ENCODE measurements at regions not wholly inside any gene's neighbourhood (a gene's known extent, or its start where the extent isn't known, plus 50 kb on each side); places are given as distances from the start of the nearest gene placed in this dataset.

- DNase-seq (ENCODE audit: low read depth), result no peak
These were observed 547.3 kb upstream of the B3GALT2 start for GRCh38 chr1:193733674-193734073.

GRCh38 chr1:193730017-193730416 lies 543.6 kb upstream of the B3GALT2 start:
- peak; percentile 90 for DNase-seq (ENCODE audit: low read depth)

- peak; percentile 38 for DNase-seq (ENCODE audit: low read depth)
These were observed 543.0 kb upstream of the B3GALT2 start for GRCh38 chr1:193729429-193729828.

GRCh38 chr1:193727850-193728249 lies 541.4 kb upstream of the B3GALT2 start:
- no peak for DNase-seq (ENCODE audit: low read depth)

GRCh38 chr1:193726722-193727121 lies 540.3 kb upstream of the B3GALT2 start:
- peak; percentile 56 for DNase-seq (ENCODE audit: low read depth)

- no peak for DNase-seq (ENCODE audit: low read depth)
These were observed 526.0 kb upstream of the B3GALT2 start for GRCh38 chr1:193712392-193712791.

GRCh38 chr1:193709607-193710006 lies 523.2 kb upstream of the B3GALT2 start:
- peak; percentile 10 for DNase-seq (ENCODE audit: low read depth)

GRCh38 chr1:193707271-193708021 lies 521.0 kb upstream of the B3GALT2 start:
- DNase-seq (ENCODE audit: low read depth), result peak; percentile 81

- peak; percentile 54 for DNase-seq (ENCODE audit: low read depth)
These were observed 520.4 kb upstream of the B3GALT2 start for GRCh38 chr1:193706766-193707165.

GRCh38 chr1:193705554-193705981 lies 519.2 kb upstream of the B3GALT2 start:
- DNase-seq (ENCODE audit: low read depth), result peak; percentile 53

- no peak for DNase-seq (ENCODE audit: low read depth)
These were observed 517.2 kb upstream of the B3GALT2 start for GRCh38 chr1:193703655-193704054.

GRCh38 chr1:193703121-193703520 lies 516.7 kb upstream of the B3GALT2 start:
- peak; percentile 24 for DNase-seq (ENCODE audit: low read depth)

- no peak for DNase-seq (ENCODE audit: low read depth)
These were observed 515.3 kb upstream of the B3GALT2 start for GRCh38 chr1:193701759-193702158.

GRCh38 chr1:193700710-193701355 lies 514.4 kb upstream of the B3GALT2 start:
- peak; percentile 81 for DNase-seq (ENCODE audit: low read depth)

GRCh38 chr1:193699261-193699660 lies 512.8 kb upstream of the B3GALT2 start:
- DNase-seq (ENCODE audit: low read depth), result no peak

GRCh38 chr1:193697776-193698175 lies 511.4 kb upstream of the B3GALT2 start:
- no peak for DNase-seq (ENCODE audit: low read depth)

- DNase-seq (ENCODE audit: low read depth), result no peak
These were observed 510.8 kb upstream of the B3GALT2 start for GRCh38 chr1:193697115-193697762.

GRCh38 chr1:193694741-193695140 lies 508.3 kb upstream of the B3GALT2 start:
- no peak for DNase-seq (ENCODE audit: low read depth)

- DNase-seq (ENCODE audit: low read depth), result no peak
These were observed 499.6 kb upstream of the B3GALT2 start for GRCh38 chr1:193685986-193686385.

- DNase-seq (ENCODE audit: low read depth), result no peak
These were observed 495.0 kb upstream of the B3GALT2 start for GRCh38 chr1:193681422-193681821.

- no peak for DNase-seq (ENCODE audit: low read depth)
These were observed 494.5 kb upstream of the B3GALT2 start for GRCh38 chr1:193680924-193681316.

- no peak for DNase-seq (ENCODE audit: low read depth)
These were observed 494.0 kb upstream of the B3GALT2 start for GRCh38 chr1:193680247-193680923.

- DNase-seq (ENCODE audit: low read depth), result no peak
These were observed 491.5 kb upstream of the B3GALT2 start for GRCh38 chr1:193677874-193678273.
